HEK293 (cell line): ENCODE measurements at regions not wholly inside any gene's neighbourhood (a gene's known extent, or its start where the extent isn't known, plus 50 kb on each side); places are given as distances from the start of the nearest gene placed in this dataset.

Experiments used
- ZNF239 ChIP-seq: fragments of 450-650 bp; formaldehyde crosslinking; IDR thresholded peaks from 2 replicates; pipeline ENCODE4 v1.5.1; 2016; ENCODE audit warnings: missing biosample characterization, missing genetic modification characterization
- TF ChIP-seq, protein P1 (sequence below): fragments of 450-650 bp; formaldehyde crosslinking; IDR thresholded peaks from 2 replicates; pipeline ENCODE4 v1.5.1; 2016; ENCODE audit warnings: missing biosample characterization, missing genetic modification characterization
- TF ChIP-seq, protein P2 (sequence below): fragments of 450-650 bp; formaldehyde crosslinking; IDR thresholded peaks from 2 replicates; pipeline ENCODE4 v1.5.1; 2017; ENCODE audit warnings: missing biosample characterization, missing genetic modification characterization

DNA sequence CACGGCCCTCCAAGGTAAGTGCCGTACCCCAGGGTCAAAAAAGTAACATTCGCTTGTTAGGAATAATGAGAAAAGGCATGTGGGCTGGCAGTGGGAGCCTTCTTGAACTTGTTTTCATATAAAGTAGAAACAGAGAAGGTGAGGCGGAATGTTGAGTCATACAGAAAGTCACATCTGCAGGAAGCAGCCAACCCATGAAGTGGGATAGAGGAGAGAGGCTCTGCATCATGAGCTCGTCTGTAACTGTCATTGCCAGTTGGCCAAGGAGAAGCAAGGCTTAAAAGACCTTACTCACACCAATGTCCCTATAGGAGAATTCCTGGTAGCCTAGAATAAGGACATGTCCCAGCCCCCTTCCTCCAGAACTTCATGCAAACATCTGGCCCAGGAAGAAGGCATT lies 253.3 kb downstream of the BUD13 start:
- TF ChIP-seq, protein P1, sequence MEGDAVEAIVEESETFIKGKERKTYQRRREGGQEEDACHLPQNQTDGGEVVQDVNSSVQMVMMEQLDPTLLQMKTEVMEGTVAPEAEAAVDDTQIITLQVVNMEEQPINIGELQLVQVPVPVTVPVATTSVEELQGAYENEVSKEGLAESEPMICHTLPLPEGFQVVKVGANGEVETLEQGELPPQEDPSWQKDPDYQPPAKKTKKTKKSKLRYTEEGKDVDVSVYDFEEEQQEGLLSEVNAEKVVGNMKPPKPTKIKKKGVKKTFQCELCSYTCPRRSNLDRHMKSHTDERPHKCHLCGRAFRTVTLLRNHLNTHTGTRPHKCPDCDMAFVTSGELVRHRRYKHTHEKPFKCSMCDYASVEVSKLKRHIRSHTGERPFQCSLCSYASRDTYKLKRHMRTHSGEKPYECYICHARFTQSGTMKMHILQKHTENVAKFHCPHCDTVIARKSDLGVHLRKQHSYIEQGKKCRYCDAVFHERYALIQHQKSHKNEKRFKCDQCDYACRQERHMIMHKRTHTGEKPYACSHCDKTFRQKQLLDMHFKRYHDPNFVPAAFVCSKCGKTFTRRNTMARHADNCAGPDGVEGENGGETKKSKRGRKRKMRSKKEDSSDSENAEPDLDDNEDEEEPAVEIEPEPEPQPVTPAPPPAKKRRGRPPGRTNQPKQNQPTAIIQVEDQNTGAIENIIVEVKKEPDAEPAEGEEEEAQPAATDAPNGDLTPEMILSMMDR (tag by site-specific recombination): no peak
- TF ChIP-seq, protein P2, sequence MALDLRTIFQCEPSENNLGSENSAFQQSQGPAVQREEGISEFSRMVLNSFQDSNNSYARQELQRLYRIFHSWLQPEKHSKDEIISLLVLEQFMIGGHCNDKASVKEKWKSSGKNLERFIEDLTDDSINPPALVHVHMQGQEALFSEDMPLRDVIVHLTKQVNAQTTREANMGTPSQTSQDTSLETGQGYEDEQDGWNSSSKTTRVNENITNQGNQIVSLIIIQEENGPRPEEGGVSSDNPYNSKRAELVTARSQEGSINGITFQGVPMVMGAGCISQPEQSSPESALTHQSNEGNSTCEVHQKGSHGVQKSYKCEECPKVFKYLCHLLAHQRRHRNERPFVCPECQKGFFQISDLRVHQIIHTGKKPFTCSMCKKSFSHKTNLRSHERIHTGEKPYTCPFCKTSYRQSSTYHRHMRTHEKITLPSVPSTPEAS: no peak
- TF ChIP-seq ZNF239 (tag by site-specific recombination): no peak
